H9 (cell line): ENCODE measurements at regions not wholly inside any gene's neighbourhood (a gene's known extent, or its start where the extent isn't known, plus 50 kb on each side); places are given as distances from the start of the nearest gene placed in this dataset.

ENCODE experiments used
- DNase-seq: peaks from one replicate; pipeline ENCODE4 v3.0.0-alpha.2; 2017
- H2AFZ ChIP-seq: one replicate; pipeline ENCODE4 v1.6.1; 2013; ENCODE audit warnings: mild to moderate bottlenecking, low read length, control low read depth, moderate library complexity
- H2AK5ac ChIP-seq: 2 replicates; pipeline ENCODE4 v1.6.1; 2013; ENCODE audit warnings: low read length, control low read depth, mixed read lengths; ENCODE audit not compliant: insufficient read length
- H2BK120ac ChIP-seq: one replicate; pipeline ENCODE4 v1.6.1; 2013; ENCODE audit warnings: low read depth, mild to moderate bottlenecking, low read length, control low read depth, inconsistent platforms; ENCODE audit not compliant: poor library complexity, severe bottlenecking
- H2BK12ac ChIP-seq: 2 replicates; pipeline ENCODE4 v1.6.1; 2013; ENCODE audit warnings: low read length, control low read depth, mixed read lengths, low read depth; ENCODE audit not compliant: insufficient read length
- H2BK15ac ChIP-seq: 2 replicates; pipeline ENCODE4 v1.6.1; 2013; ENCODE audit warnings: low read depth, low read length, control low read depth
- H2BK20ac ChIP-seq: one replicate; pipeline ENCODE4 v1.6.1; 2013; ENCODE audit warnings: low read depth, mild to moderate bottlenecking, low read length, control low read depth, inconsistent platforms; ENCODE audit not compliant: poor library complexity, severe bottlenecking
- H2BK5ac ChIP-seq: 2 replicates; pipeline ENCODE4 v1.6.1; 2013; ENCODE audit warnings: low read length, control low read depth, mixed read lengths; ENCODE audit not compliant: insufficient read length
- H3K14ac ChIP-seq: 2 replicates; pipeline ENCODE4 v1.6.1; 2013; ENCODE audit warnings: low read length, control low read depth; ENCODE audit not compliant: insufficient read depth
- H3K18ac ChIP-seq: 2 replicates; pipeline ENCODE4 v1.6.1; 2013; ENCODE audit warnings: low read depth, mild to moderate bottlenecking, mixed read lengths, low read length, control low read depth; ENCODE audit not compliant: insufficient read length
- H3K23ac ChIP-seq: 2 replicates; pipeline ENCODE4 v1.6.1; 2013; ENCODE audit warnings: low read length, control low read depth, mixed read lengths, low read depth; ENCODE audit not compliant: insufficient read length
- H3K23me2 ChIP-seq: 2 replicates; pipeline ENCODE4 v1.6.1; 2013; ENCODE audit warnings: low read depth, mild to moderate bottlenecking, mixed read lengths, low read length, control low read depth; ENCODE audit not compliant: insufficient read length, poor library complexity, severe bottlenecking
- H3K27ac ChIP-seq: 2 replicates; pipeline ENCODE4 v1.5.1; 2013; ENCODE audit warnings: low read length, control low read depth, mixed read lengths, low read depth; ENCODE audit not compliant: insufficient read length
- H3K27me3 ChIP-seq: 2 replicates; pipeline ENCODE4 v1.6.1; 2013; ENCODE audit warnings: low read length, control low read depth, inconsistent platforms; ENCODE audit not compliant: insufficient read depth
- H3K4ac ChIP-seq: 2 replicates; pipeline ENCODE4 v1.6.1; 2013; ENCODE audit warnings: low read depth, mild to moderate bottlenecking, control low read depth, inconsistent platforms, low read length, moderate library complexity
- H3K4me1 ChIP-seq: 2 replicates; pipeline ENCODE4 v1.6.1; 2013; ENCODE audit warnings: low read length, control low read depth, inconsistent platforms; ENCODE audit not compliant: insufficient read depth
- H3K4me2 ChIP-seq: 2 replicates; pipeline ENCODE4 v1.6.1; 2013; ENCODE audit warnings: low read length, control low read depth, mixed read lengths; ENCODE audit not compliant: insufficient read length, insufficient read depth
- H3K56ac ChIP-seq: 2 replicates; pipeline ENCODE4 v1.6.1; 2013; ENCODE audit warnings: low read depth, mild to moderate bottlenecking, mixed read lengths, low read length, control low read depth; ENCODE audit not compliant: insufficient read length
- H3K79me1 ChIP-seq: 2 replicates; pipeline ENCODE4 v1.6.1; 2013; ENCODE audit warnings: low read depth, mild to moderate bottlenecking, moderate library complexity, low read length, control low read depth, inconsistent platforms; ENCODE audit not compliant: insufficient read depth, poor library complexity, severe bottlenecking
- H3K79me2 ChIP-seq: 2 replicates; pipeline ENCODE4 v1.6.1; 2013; ENCODE audit warnings: low read length, control low read depth, inconsistent platforms; ENCODE audit not compliant: insufficient read depth
- H3K9ac ChIP-seq: 2 replicates; pipeline ENCODE4 v1.6.1; 2013; ENCODE audit warnings: low read length, control low read depth, mixed read lengths; ENCODE audit not compliant: insufficient read length; ENCODE audit errors: extremely low read depth
- H3K9me3 ChIP-seq: one replicate; pipeline ENCODE4 v1.6.1; 2013; ENCODE audit warnings: low read depth, low read length, inconsistent platforms; ENCODE audit not compliant: control insufficient read depth
- H3T11ph ChIP-seq: one replicate; pipeline ENCODE4 v1.6.1; 2013; ENCODE audit warnings: mild to moderate bottlenecking, low read length, control low read depth, inconsistent platforms
- H4K20me1 ChIP-seq: one replicate; pipeline ENCODE4 v1.6.1; 2013; ENCODE audit not compliant: control insufficient read depth, insufficient read length, insufficient read depth
- H4K5ac ChIP-seq: 2 replicates; pipeline ENCODE4 v1.6.1; 2013; ENCODE audit warnings: low read depth, mild to moderate bottlenecking, mixed read lengths, low read length, control low read depth; ENCODE audit not compliant: insufficient read length
- H4K8ac ChIP-seq: replicated peaks from 2 replicates; pipeline ENCODE4 v1.6.1; 2013; ENCODE audit warnings: low read length, control low read depth, mixed read lengths, low read depth; ENCODE audit not compliant: insufficient read length
- H4K91ac ChIP-seq: 2 replicates; pipeline ENCODE4 v1.6.1; 2013; ENCODE audit warnings: low read depth, mild to moderate bottlenecking, moderate library complexity, mixed read lengths, low read length, control low read depth; ENCODE audit not compliant: insufficient read length
- H3K27ac Mint-ChIP-seq, 3 experiments: 2 replicates in 2 of 3; 3 replicates in 1 of 3; pipeline ENCODE4 v1.8.0; 2020 to 2021; ENCODE audit warnings: mixed read lengths in 3 of 3, mild to moderate bottlenecking in 1 of 3, moderate library complexity in 1 of 3
- H3K27me3 Mint-ChIP-seq: 2 replicates; pipeline ENCODE4 v1.8.0; 2021; ENCODE audit warnings: low read depth, mild to moderate bottlenecking, moderate library complexity, mixed read lengths
- H3K36me3 Mint-ChIP-seq, 3 experiments: 2 replicates in 2 of 3; 3 replicates in 1 of 3; pipeline ENCODE4 v1.8.0; 2020 to 2021; ENCODE audit warnings: low read depth in 3 of 3, mixed read lengths in 3 of 3; ENCODE audit not compliant: insufficient read depth in 1 of 3
- H3K4me1 Mint-ChIP-seq, 2 experiments: 2 replicates each; pipeline ENCODE4 v1.8.0; 2020; ENCODE audit warnings: mixed read lengths in 2 of 2
- H3K4me3 Mint-ChIP-seq, 2 experiments: 2 replicates in 1 of 2; 3 replicates in 1 of 2; pipeline ENCODE4 v1.8.0; 2020 to 2021; ENCODE audit warnings: mild to moderate bottlenecking in 2 of 2, mixed read lengths in 2 of 2, moderate library complexity in 1 of 2
- H3K9me3 Mint-ChIP-seq, 2 experiments: 2 replicates in 1 of 2; 3 replicates in 1 of 2; pipeline ENCODE4 v1.8.0; 2020; ENCODE audit warnings: mild to moderate bottlenecking in 2 of 2, mixed read lengths in 2 of 2, moderate library complexity in 1 of 2
- CTCF ChIP-seq: fragments of 200-600 bp; sonication (generic); conservative IDR thresholded peaks from 3 replicates; pipeline ENCODE4 v1.8.0; 2021; ENCODE audit warnings: antibody characterized with exemption, mild to moderate bottlenecking
- WGBS: extraction: QIAGEN DNeasy Blood & Tissue Kit; methylation state at CpG from one replicate; pipeline ENCODE4 v1.1.7; 2013; ENCODE audit warnings: missing lambda C conversion rate, low lambda C conversion rate, mixed read lengths; ENCODE audit not compliant: insufficient read length; ENCODE audit errors: extremely low coverage; 5-methylcytosine and 5-hydroxymethylcytosine counted together

- no peak overlapping the region for H4K91ac ChIP-seq
These were observed 233.5 kb upstream of the TNRC6C start for GRCh38 chr17:77724876-77725615.

More at GRCh38 chr17:77724876-77725615, 233.5 kb upstream of the TNRC6C start:
- no peak overlapping the region for H3K23ac ChIP-seq
- no peak overlapping the region for H2AK5ac ChIP-seq
- H2BK20ac ChIP-seq, result no peak overlapping the region
- H3K23me2 ChIP-seq, result no peaks in the 10 kb centered on the region
- no peaks in the 10 kb centered on the region for H3K79me1 ChIP-seq
- no peaks in the 10 kb centered on the region for H3K79me2 ChIP-seq
- no peak overlapping the region for H2BK12ac ChIP-seq
- H3K4me1 ChIP-seq, result no peaks in the 10 kb centered on the region; the same call in 1 of the 2 replicates
- H2BK5ac ChIP-seq, result no peak overlapping the region
- H4K20me1 ChIP-seq, result no peaks in the 10 kb centered on the region
- no peaks in the 10 kb centered on the region for H3K27me3 ChIP-seq
- H3K9me3 ChIP-seq, result no peaks in the 10 kb centered on the region
- H3T11ph ChIP-seq, result no peak overlapping the region
- no peak overlapping the region for H3K4ac ChIP-seq
- peak; percentile 35 for DNase-seq
- H3K27ac ChIP-seq, result no peak overlapping the region
- no peak overlapping the region for H4K5ac ChIP-seq
- no peak overlapping the region for H3K18ac ChIP-seq
- WGBS, result no CpG with 5 or more reads among the region's 28 CpGs
- H3K4me2 ChIP-seq, result no peak overlapping the region
- no peak overlapping the region for H2BK120ac ChIP-seq
- Mint-ChIP-seq H3K27me3 (peaks cover 66% of the 10 kb centered on the region), H3K4me1 (peaks cover 37 to 40% of the 10 kb centered on the region in 2 experiments), H3K36me3 (0 out of 7 replicates have a peak, but pooled peaks cover 0 to 2% (median 0%) of the 10 kb centered on the region in 3 experiments), H3K27ac (no peak overlapping the region), H3K9me3 (peaks cover 0 to 5% of the 10 kb centered on the region in 2 experiments; a peak in 2 of 5 replicates), H3K4me3 (no peak overlapping the region)
- no peak overlapping the region for H4K8ac ChIP-seq
- no peak for TF ChIP-seq CTCF
- no peak overlapping the region for H3K56ac ChIP-seq
- no peak overlapping the region for H3K9ac ChIP-seq
- no peak overlapping the region for H3K14ac ChIP-seq
- H2AFZ ChIP-seq, result no peak overlapping the region
- no peak overlapping the region for H2BK15ac ChIP-seq
